CD4-positive, alpha-beta memory T cell (primary cell): ENCODE measurements at regions not wholly inside any gene's neighbourhood (a gene's known extent, or its start where the extent isn't known, plus 50 kb on each side); places are given as distances from the start of the nearest gene placed in this dataset.

Source experiments
- CTCF ChIA-PET: fragments of 350-600 bp; sonication (Branson Sonifier 250); formaldehyde crosslinking; loops from one replicate; lab custom pipeline; 2021; ENCODE audit warnings: inconsistent platforms; ENCODE audit not compliant: partially characterized antibody; lab: Charles Lee
- POLR2A ChIA-PET: fragments of 350-600 bp; sonication (Branson Sonifier 250); formaldehyde crosslinking; loops from one replicate; lab custom pipeline; 2021; ENCODE audit not compliant: partially characterized antibody; lab: Charles Lee
- DNase-seq, 5 donors: peaks; one replicate each; pipeline versions ENCODE4 v3.0.0 to v3.0.0-alpha.2; 2020 to 2022; ENCODE audit warnings: mixed read lengths in 1 of 5
- H3K27ac ChIP-seq: one replicate; pipeline ENCODE4 v1.7.0; 2013; ENCODE audit warnings: low read depth, low read length
- H3K27me3 ChIP-seq: 2 replicates; pipeline ENCODE4 v1.7.0; 2013; ENCODE audit warnings: mild to moderate bottlenecking, low read length, moderate library complexity; ENCODE audit not compliant: insufficient read depth
- H3K36me3 ChIP-seq: 2 replicates; pipeline ENCODE4 v1.7.0; 2013; ENCODE audit warnings: mild to moderate bottlenecking, low read length, moderate library complexity; ENCODE audit not compliant: insufficient read depth
- H3K4me1 ChIP-seq: 2 replicates; pipeline ENCODE4 v1.7.0; 2013; ENCODE audit warnings: mild to moderate bottlenecking, low read length, moderate library complexity; ENCODE audit not compliant: insufficient read depth
- H3K4me3 ChIP-seq, 2 donors: one replicate each; pipeline ENCODE4 v1.7.0; 2013; ENCODE audit warnings: low read length in 2 of 2, mild to moderate bottlenecking in 1 of 2
- H3K9me3 ChIP-seq, 2 donors: one replicate each; pipeline ENCODE4 v1.7.0; 2013; ENCODE audit warnings: low read length in 2 of 2, control low read depth in 1 of 2; ENCODE audit not compliant: control insufficient read depth in 1 of 2
- H3K27ac Mint-ChIP-seq, 7 donors: one replicate each; pipeline ENCODE4 v1.8.0; 2020 to 2021; ENCODE audit warnings: mixed read lengths in 7 of 7, mild to moderate bottlenecking in 6 of 7, inconsistent platforms in 3 of 7, moderate library complexity in 3 of 7
- H3K27me3 Mint-ChIP-seq, 2 donors: one replicate each; pipeline ENCODE4 v1.8.0; 2020 to 2021; ENCODE audit warnings: mixed read lengths in 2 of 2
- H3K36me3 Mint-ChIP-seq, 2 donors: one replicate each; pipeline ENCODE4 v1.8.0; 2020 to 2021; ENCODE audit warnings: mixed read lengths in 2 of 2, inconsistent platforms in 1 of 2, mild to moderate bottlenecking in 1 of 2
- H3K4me1 Mint-ChIP-seq, 4 donors: one replicate each; pipeline ENCODE4 v1.8.0; 2020 to 2021; ENCODE audit warnings: mixed read lengths in 4 of 4, mild to moderate bottlenecking in 1 of 4
- H3K4me3 Mint-ChIP-seq, 8 donors: one replicate each; pipeline ENCODE4 v1.8.0; 2020 to 2021; ENCODE audit warnings: mixed read lengths in 8 of 8, mild to moderate bottlenecking in 7 of 8, moderate library complexity in 6 of 8, inconsistent platforms in 3 of 8
- H3K9me3 Mint-ChIP-seq, 8 donors: one replicate each; pipeline ENCODE4 v1.8.0; 2020 to 2021; ENCODE audit warnings: mixed read lengths in 8 of 8, mild to moderate bottlenecking in 5 of 8, inconsistent platforms in 3 of 8, moderate library complexity in 1 of 8
- intact Hi-C: fragments of 100-400 bp; cut with micrococcal nuclease; formaldehyde crosslinking; loops from one replicate; pipeline ENCODE4 v1.15.1; 2023

- no peaks in the 10 kb centered on the region for H3K36me3 Mint-ChIP-seq
- no peaks in the 10 kb centered on the region for H3K9me3 ChIP-seq
- H3K4me3 Mint-ChIP-seq = no peak overlapping the region
- POLR2A ChIA-PET = no interaction called here
- H3K4me1 ChIP-seq = no peaks in the 10 kb centered on the region
- intact Hi-C loops = no loop called here
- no peaks in the 10 kb centered on the region for H3K4me1 Mint-ChIP-seq
- CTCF ChIA-PET = no interaction called here
- no peak overlapping the region for H3K4me3 ChIP-seq
- no peaks in the 10 kb centered on the region for H3K27me3 ChIP-seq
- H3K27me3 Mint-ChIP-seq = no peaks in the 10 kb centered on the region
- no peak overlapping the region for H3K27ac ChIP-seq
- H3K36me3 ChIP-seq = no peaks in the 10 kb centered on the region
- peaks cover 0 to 3% (median under 1%) of the 10 kb centered on the region in 8 donors for H3K9me3 Mint-ChIP-seq
- no peak for DNase-seq
- H3K27ac Mint-ChIP-seq = no peak overlapping the region
Measured at GRCh38 chr2:194559523-194559922, 1097.5 kb upstream of the SLC39A10 start.

- H3K27me3 ChIP-seq = no peaks in the 10 kb centered on the region
- H3K4me1 ChIP-seq = no peaks in the 10 kb centered on the region
- no peak overlapping the region for H3K4me3 ChIP-seq
- H3K27ac ChIP-seq = no peak overlapping the region
- H3K36me3 ChIP-seq = no peaks in the 10 kb centered on the region
- Mint-ChIP-seq H3K9me3 (peaks cover 0 to 3% (median under 1%) of the 10 kb centered on the region in 8 donors), H3K27me3 (no peaks in the 10 kb centered on the region), H3K4me1 (no peaks in the 10 kb centered on the region), H3K4me3 (no peak overlapping the region), H3K36me3 (no peaks in the 10 kb centered on the region), H3K27ac (no peak overlapping the region)
- DNase-seq = no peak
- H3K9me3 ChIP-seq = no peaks in the 10 kb centered on the region
- CTCF ChIA-PET = interaction anchor here (0.6 kb wide), 1 partner anchor 287 kb away, joined by 3 read pairs; no protein-coding TSS in a partner anchor
- POLR2A ChIA-PET = no interaction called here
- intact Hi-C loops = no loop called here
Measured at GRCh38 chr2:194557993-194558392, 1099.0 kb upstream of the SLC39A10 start.

GRCh38 chr2:194556629-194557028, 1100.4 kb upstream of the SLC39A10 start:
- DNase-seq = no peak
- no peaks in the 10 kb centered on the region for H3K4me1 Mint-ChIP-seq
- no peak overlapping the region for H3K4me3 Mint-ChIP-seq
- ChIA-PET POLR2A (no interaction called here), CTCF (no interaction called here)
- Histone ChIP-seq H3K4me3 (no peak overlapping the region), H3K27me3 (no peaks in the 10 kb centered on the region), H3K27ac (no peak overlapping the region), H3K9me3 (no peaks in the 10 kb centered on the region), H3K4me1 (no peaks in the 10 kb centered on the region), H3K36me3 (no peaks in the 10 kb centered on the region)
- H3K27me3 Mint-ChIP-seq = no peaks in the 10 kb centered on the region
- H3K36me3 Mint-ChIP-seq = no peaks in the 10 kb centered on the region
- intact Hi-C loops = no loop called here
- no peak overlapping the region for H3K27ac Mint-ChIP-seq
- peaks cover 0 to 2% (median 0%) of the 10 kb centered on the region in 8 donors for H3K9me3 Mint-ChIP-seq

GRCh38 chr2:194553980-194554379, 1103.0 kb upstream of the SLC39A10 start:
- no peak for DNase-seq
- Mint-ChIP-seq H3K36me3 (no peaks in the 10 kb centered on the region), H3K4me3 (no peak overlapping the region), H3K27me3 (no peaks in the 10 kb centered on the region), H3K9me3 (no peaks in the 10 kb centered on the region), H3K4me1 (no peaks in the 10 kb centered on the region), H3K27ac (no peak overlapping the region)
- CTCF ChIA-PET = no interaction called here
- H3K27ac ChIP-seq = no peak overlapping the region
- POLR2A ChIA-PET = no interaction called here
- intact Hi-C loops = no loop called here
- no peaks in the 10 kb centered on the region for H3K27me3 ChIP-seq
- H3K9me3 ChIP-seq = no peaks in the 10 kb centered on the region
- no peaks in the 10 kb centered on the region for H3K36me3 ChIP-seq
- H3K4me3 ChIP-seq = no peak overlapping the region
- H3K4me1 ChIP-seq = no peaks in the 10 kb centered on the region

- Mint-ChIP-seq H3K9me3 (no peaks in the 10 kb centered on the region), H3K4me1 (no peaks in the 10 kb centered on the region)
Measured at GRCh38 chr2:194550702-194551101, 1106.3 kb upstream of the SLC39A10 start.

GRCh38 chr2:194549387-194549786, 1107.6 kb upstream of the SLC39A10 start:
- no peaks in the 10 kb centered on the region for H3K4me1 Mint-ChIP-seq

More at GRCh38 chr2:194550702-194551101, 1106.3 kb upstream of the SLC39A10 start:
- no peak overlapping the region for H3K27ac ChIP-seq
- Mint-ChIP-seq H3K27ac (no peak overlapping the region), H3K36me3 (no peaks in the 10 kb centered on the region), H3K4me3 (no peak overlapping the region), H3K27me3 (no peaks in the 10 kb centered on the region)
- H3K4me3 ChIP-seq = no peak overlapping the region
- H3K9me3 ChIP-seq = no peaks in the 10 kb centered on the region
- CTCF ChIA-PET = no interaction called here
- no peaks in the 10 kb centered on the region for H3K36me3 ChIP-seq
- H3K27me3 ChIP-seq = no peaks in the 10 kb centered on the region
- no peak for DNase-seq
- POLR2A ChIA-PET = no interaction called here
- intact Hi-C loops = no loop called here
- no peaks in the 10 kb centered on the region for H3K4me1 ChIP-seq

GRCh38 chr2:194545978-194546377, 1111.0 kb upstream of the SLC39A10 start:
- Mint-ChIP-seq H3K36me3 (no peaks in the 10 kb centered on the region), H3K4me3 (no peak overlapping the region), H3K4me1 (no peaks in the 10 kb centered on the region), H3K27me3 (no peaks in the 10 kb centered on the region), H3K9me3 (peaks cover 0 to 4% (median 0%) of the 10 kb centered on the region in 8 donors), H3K27ac (no peak overlapping the region)
- Histone ChIP-seq H3K4me1 (no peaks in the 10 kb centered on the region), H3K27me3 (no peaks in the 10 kb centered on the region), H3K4me3 (no peak overlapping the region), H3K27ac (no peak overlapping the region), H3K9me3 (no peaks in the 10 kb centered on the region), H3K36me3 (no peaks in the 10 kb centered on the region)
- ChIA-PET CTCF (no interaction called here), POLR2A (no interaction called here)
- intact Hi-C loops = loop anchor here (1.0 kb wide), 1 partner anchor 1522 kb away; the partner anchor contains the start of gene DNAH7
- DNase-seq = no peak

More at GRCh38 chr2:194549387-194549786, 1107.6 kb upstream of the SLC39A10 start:
- no peak overlapping the region for H3K27ac Mint-ChIP-seq
- Histone ChIP-seq H3K27me3 (no peaks in the 10 kb centered on the region), H3K4me3 (no peak overlapping the region), H3K4me1 (no peaks in the 10 kb centered on the region), H3K27ac (no peak overlapping the region), H3K36me3 (no peaks in the 10 kb centered on the region), H3K9me3 (no peaks in the 10 kb centered on the region)
- H3K4me3 Mint-ChIP-seq = no peak overlapping the region
- H3K9me3 Mint-ChIP-seq = no peaks in the 10 kb centered on the region
- no peak for DNase-seq
- ChIA-PET POLR2A (no interaction called here), CTCF (no interaction called here)
- no peaks in the 10 kb centered on the region for H3K27me3 Mint-ChIP-seq
- intact Hi-C loops = no loop called here
- no peaks in the 10 kb centered on the region for H3K36me3 Mint-ChIP-seq

- no peaks in the 10 kb centered on the region for H3K36me3 Mint-ChIP-seq
- Histone ChIP-seq H3K27ac (no peak overlapping the region), H3K4me3 (no peak overlapping the region), H3K4me1 (no peaks in the 10 kb centered on the region), H3K27me3 (no peaks in the 10 kb centered on the region), H3K36me3 (no peaks in the 10 kb centered on the region), H3K9me3 (no peaks in the 10 kb centered on the region)
- H3K4me3 Mint-ChIP-seq = no peak overlapping the region
- no peak overlapping the region for H3K27ac Mint-ChIP-seq
- no peaks in the 10 kb centered on the region for H3K4me1 Mint-ChIP-seq
- intact Hi-C loops = no loop called here
- DNase-seq = no peak
- ChIA-PET CTCF (no interaction called here), POLR2A (no interaction called here)
- peaks cover 0 to 4% (median 0%) of the 10 kb centered on the region in 8 donors for H3K9me3 Mint-ChIP-seq
- H3K27me3 Mint-ChIP-seq = no peaks in the 10 kb centered on the region
Measured at GRCh38 chr2:194539425-194539824, 1117.6 kb upstream of the SLC39A10 start.
